ENCODE measurements at regions not wholly inside any gene's neighbourhood (a gene's known extent, or its start where the extent isn't known, plus 50 kb on each side); places are given as distances from the start of the nearest gene placed in this dataset.

DNA sequence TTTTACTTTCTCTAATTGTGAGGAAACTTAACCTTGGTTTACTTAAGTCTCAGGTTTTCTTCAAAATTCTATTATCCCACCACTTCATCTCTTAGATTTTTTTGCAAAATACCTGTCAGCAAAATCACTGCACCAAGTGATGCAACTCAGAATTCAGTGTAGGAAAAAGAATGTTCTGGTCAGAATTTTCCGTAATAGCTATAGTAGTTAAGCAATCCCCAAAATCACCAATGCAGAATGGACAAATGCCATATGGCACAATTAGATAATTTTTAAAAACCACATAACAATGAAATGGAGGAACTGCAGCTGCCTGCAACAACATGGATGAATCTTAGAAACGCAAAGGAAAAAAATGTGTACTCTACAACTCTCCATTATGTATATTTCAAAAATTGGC, 373.1 kb downstream of the NAF1 start:
- no peak overlapping the region for H3K27ac ChIP-seq (ENCODE audit: low read depth, low read length, poor library complexity, severe bottlenecking)
- H3K27me3 ChIP-seq (replicated peaks; ENCODE audit: insufficient read depth, low read depth, low read length, poor library complexity): no peaks in the 10 kb centered on the region
- CTCF ChIA-PET: no interaction called here
- H3K9me3 ChIP-seq (ENCODE audit: low read depth, low read length, poor library complexity, severe bottlenecking): no peaks in the 10 kb centered on the region
- BruUV-seq (replicated peaks): no TSS peak
- TF ChIP-seq, protein P1, sequence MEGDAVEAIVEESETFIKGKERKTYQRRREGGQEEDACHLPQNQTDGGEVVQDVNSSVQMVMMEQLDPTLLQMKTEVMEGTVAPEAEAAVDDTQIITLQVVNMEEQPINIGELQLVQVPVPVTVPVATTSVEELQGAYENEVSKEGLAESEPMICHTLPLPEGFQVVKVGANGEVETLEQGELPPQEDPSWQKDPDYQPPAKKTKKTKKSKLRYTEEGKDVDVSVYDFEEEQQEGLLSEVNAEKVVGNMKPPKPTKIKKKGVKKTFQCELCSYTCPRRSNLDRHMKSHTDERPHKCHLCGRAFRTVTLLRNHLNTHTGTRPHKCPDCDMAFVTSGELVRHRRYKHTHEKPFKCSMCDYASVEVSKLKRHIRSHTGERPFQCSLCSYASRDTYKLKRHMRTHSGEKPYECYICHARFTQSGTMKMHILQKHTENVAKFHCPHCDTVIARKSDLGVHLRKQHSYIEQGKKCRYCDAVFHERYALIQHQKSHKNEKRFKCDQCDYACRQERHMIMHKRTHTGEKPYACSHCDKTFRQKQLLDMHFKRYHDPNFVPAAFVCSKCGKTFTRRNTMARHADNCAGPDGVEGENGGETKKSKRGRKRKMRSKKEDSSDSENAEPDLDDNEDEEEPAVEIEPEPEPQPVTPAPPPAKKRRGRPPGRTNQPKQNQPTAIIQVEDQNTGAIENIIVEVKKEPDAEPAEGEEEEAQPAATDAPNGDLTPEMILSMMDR (conservative IDR thresholded peaks at IDR 0.05; ENCODE audit: low read depth, low read length): no peak
- no peak for TF ChIP-seq EZH2 (IDR thresholded peaks at IDR 0.05; ENCODE audit: borderline replicate concordance, low read depth, low read length, poor library complexity, severe bottlenecking)
- POLR2A ChIA-PET (ENCODE audit: low non-redundant PET): no interaction called here
- intact Hi-C loops (cut with micrococcal nuclease; ENCODE audit: unreplicated experiment): no loop called here
- no peaks in the 10 kb centered on the region for H3K4me1 ChIP-seq (ENCODE audit: insufficient read depth, low read length, poor library complexity, severe bottlenecking)
- no peaks in the 10 kb centered on the region for H3K36me3 ChIP-seq (ENCODE audit: insufficient read depth, low read length, poor library complexity, severe bottlenecking)
- no peak for DNase-seq (ENCODE audit: low spot score)
- H3K4me3 ChIP-seq (ENCODE audit: low read depth, low read length, poor library complexity, severe bottlenecking): no peak overlapping the region

DNA sequence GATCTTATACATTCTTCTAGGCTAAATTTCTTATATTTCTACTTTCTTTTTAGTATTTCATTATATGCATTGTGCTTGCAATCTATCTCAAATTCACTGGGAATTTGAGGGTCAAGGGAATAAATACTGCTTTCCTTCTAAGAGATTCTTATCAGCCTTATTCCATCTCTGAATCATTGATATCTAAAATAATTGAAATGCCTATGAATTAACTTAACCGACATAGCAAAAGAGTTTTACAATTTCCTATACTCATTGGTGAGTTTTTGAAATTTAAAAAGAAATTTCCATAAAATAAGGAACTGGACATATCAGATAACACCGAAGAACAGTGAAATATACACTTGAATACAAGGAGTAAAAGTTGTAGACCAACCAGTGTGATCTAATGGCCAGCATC, 373.7 kb downstream of the NAF1 start:
- Histone ChIP-seq H3K36me3 (ENCODE audit: insufficient read depth, low read length, poor library complexity, severe bottlenecking) (no peaks in the 10 kb centered on the region), H3K4me1 (ENCODE audit: insufficient read depth, low read length, poor library complexity, severe bottlenecking) (no peaks in the 10 kb centered on the region), H3K27me3 (replicated peaks; ENCODE audit: insufficient read depth, low read depth, low read length, poor library complexity) (no peaks in the 10 kb centered on the region), H3K9me3 (ENCODE audit: low read depth, low read length, poor library complexity, severe bottlenecking) (no peaks in the 10 kb centered on the region), H3K4me3 (ENCODE audit: low read depth, low read length, poor library complexity, severe bottlenecking) (no peak overlapping the region), H3K27ac (ENCODE audit: low read depth, low read length, poor library complexity, severe bottlenecking) (no peak overlapping the region)
- intact Hi-C loops (cut with micrococcal nuclease; ENCODE audit: unreplicated experiment): no loop called here
- TF ChIP-seq EZH2 (IDR thresholded peaks at IDR 0.05; ENCODE audit: borderline replicate concordance, low read depth, low read length, poor library complexity, severe bottlenecking): no peak
- TF ChIP-seq, protein P1 (conservative IDR thresholded peaks at IDR 0.05; ENCODE audit: low read depth, low read length): no peak
- no TSS peak for BruUV-seq (replicated peaks)
- no peak for DNase-seq (ENCODE audit: low spot score)
- CTCF ChIA-PET: no interaction called here
- POLR2A ChIA-PET (ENCODE audit: low non-redundant PET): no interaction called here

DNA sequence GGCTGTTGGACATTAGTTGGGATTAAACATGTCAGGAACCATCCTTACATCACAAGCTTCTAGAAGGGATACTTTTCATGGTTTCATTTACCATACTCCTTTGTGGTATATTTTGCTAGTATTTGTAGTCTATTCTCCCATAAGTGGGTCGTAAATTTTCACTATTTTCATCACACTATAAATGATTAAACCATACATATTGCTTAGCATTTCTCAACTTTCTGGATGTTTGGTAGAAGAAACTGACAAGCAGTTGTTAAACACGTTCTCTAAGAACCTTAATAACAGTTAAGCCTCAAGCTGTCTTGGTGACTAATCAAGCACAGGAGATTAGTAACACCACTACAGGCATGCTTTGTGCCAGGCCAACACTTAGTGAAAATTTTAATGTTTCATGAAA, 375.5 kb downstream of the NAF1 start:
- intact Hi-C loops (cut with micrococcal nuclease; ENCODE audit: unreplicated experiment): no loop called here
- CTCF ChIA-PET: no interaction called here
- Histone ChIP-seq H3K27ac (ENCODE audit: low read depth, low read length, poor library complexity, severe bottlenecking) (no peak overlapping the region), H3K4me3 (ENCODE audit: low read depth, low read length, poor library complexity, severe bottlenecking) (no peak overlapping the region), H3K36me3 (ENCODE audit: insufficient read depth, low read length, poor library complexity, severe bottlenecking) (no peaks in the 10 kb centered on the region), H3K4me1 (ENCODE audit: insufficient read depth, low read length, poor library complexity, severe bottlenecking) (no peaks in the 10 kb centered on the region), H3K9me3 (ENCODE audit: low read depth, low read length, poor library complexity, severe bottlenecking) (no peaks in the 10 kb centered on the region), H3K27me3 (replicated peaks; ENCODE audit: insufficient read depth, low read depth, low read length, poor library complexity) (no peaks in the 10 kb centered on the region)
- no TSS peak for BruUV-seq (replicated peaks)
- POLR2A ChIA-PET (ENCODE audit: low non-redundant PET): interaction anchor here (0.7 kb wide), 1 partner anchor 458 kb away, joined by 3 read pairs; no protein-coding TSS in a partner anchor
- TF ChIP-seq EZH2 (IDR thresholded peaks at IDR 0.05; ENCODE audit: borderline replicate concordance, low read depth, low read length, poor library complexity, severe bottlenecking): no peak
- TF ChIP-seq, protein P1 (conservative IDR thresholded peaks at IDR 0.05; ENCODE audit: low read depth, low read length): no peak
- DNase-seq (ENCODE audit: low spot score): peak; percentile 14

All from A673 (cell line).